B cell (primary cell): ENCODE measurements at regions not wholly inside any gene's neighbourhood (a gene's known extent, or its start where the extent isn't known, plus 50 kb on each side); places are given as distances from the start of the nearest gene placed in this dataset.

ENCODE experiments used
- EZH2 ChIP-seq: IDR thresholded peaks from 2 replicates; pipeline ENCODE4 v1.6.1; 2012; ENCODE audit warnings: borderline replicate concordance, low read depth, mild to moderate bottlenecking, moderate library complexity, low read length; ENCODE audit not compliant: insufficient read depth, poor library complexity, severe bottlenecking
- TF ChIP-seq, protein P1 (sequence below): fragments of 200-600 bp; IDR thresholded peaks from one replicate; pipeline ENCODE4 v1.8.0; 2022; ENCODE audit warnings: antibody characterized with exemption, mild to moderate bottlenecking

DNA sequence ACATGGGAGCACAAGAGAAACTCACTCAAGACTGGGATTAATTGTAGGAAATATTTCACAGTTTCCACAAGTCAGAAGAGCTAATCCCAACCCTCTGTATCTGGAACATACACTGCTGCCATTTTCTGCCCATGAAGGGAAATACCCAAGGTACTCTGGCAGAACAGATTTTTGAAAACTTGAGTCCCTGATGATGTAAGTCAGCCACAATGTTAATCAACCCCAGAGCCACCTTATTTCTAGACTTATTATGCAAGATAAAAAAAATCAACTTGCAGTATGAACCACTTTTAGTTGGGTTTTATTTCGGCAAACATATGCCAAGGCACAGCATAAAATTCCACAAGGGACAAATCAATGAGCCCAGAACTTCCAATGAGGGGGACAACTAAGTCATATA lies 141.5 kb downstream of the LY86 start:
- TF ChIP-seq, protein P1, sequence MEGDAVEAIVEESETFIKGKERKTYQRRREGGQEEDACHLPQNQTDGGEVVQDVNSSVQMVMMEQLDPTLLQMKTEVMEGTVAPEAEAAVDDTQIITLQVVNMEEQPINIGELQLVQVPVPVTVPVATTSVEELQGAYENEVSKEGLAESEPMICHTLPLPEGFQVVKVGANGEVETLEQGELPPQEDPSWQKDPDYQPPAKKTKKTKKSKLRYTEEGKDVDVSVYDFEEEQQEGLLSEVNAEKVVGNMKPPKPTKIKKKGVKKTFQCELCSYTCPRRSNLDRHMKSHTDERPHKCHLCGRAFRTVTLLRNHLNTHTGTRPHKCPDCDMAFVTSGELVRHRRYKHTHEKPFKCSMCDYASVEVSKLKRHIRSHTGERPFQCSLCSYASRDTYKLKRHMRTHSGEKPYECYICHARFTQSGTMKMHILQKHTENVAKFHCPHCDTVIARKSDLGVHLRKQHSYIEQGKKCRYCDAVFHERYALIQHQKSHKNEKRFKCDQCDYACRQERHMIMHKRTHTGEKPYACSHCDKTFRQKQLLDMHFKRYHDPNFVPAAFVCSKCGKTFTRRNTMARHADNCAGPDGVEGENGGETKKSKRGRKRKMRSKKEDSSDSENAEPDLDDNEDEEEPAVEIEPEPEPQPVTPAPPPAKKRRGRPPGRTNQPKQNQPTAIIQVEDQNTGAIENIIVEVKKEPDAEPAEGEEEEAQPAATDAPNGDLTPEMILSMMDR, result no peak
- TF ChIP-seq EZH2, result no peak
